ENCODE measurements at regions not wholly inside any gene's neighbourhood (a gene's known extent, or its start where the extent isn't known, plus 50 kb on each side); places are given as distances from the start of the nearest gene placed in this dataset.

GRCh38 chr18:42689310-42689709 lies 426.2 kb downstream of the RIT2 start:
- no peaks in the 10 kb centered on the region for H4K20me1 ChIP-seq (ENCODE audit: control insufficient read depth, extremely low read depth, insufficient read depth, low read length)
- TF ChIP-seq, protein P1, sequence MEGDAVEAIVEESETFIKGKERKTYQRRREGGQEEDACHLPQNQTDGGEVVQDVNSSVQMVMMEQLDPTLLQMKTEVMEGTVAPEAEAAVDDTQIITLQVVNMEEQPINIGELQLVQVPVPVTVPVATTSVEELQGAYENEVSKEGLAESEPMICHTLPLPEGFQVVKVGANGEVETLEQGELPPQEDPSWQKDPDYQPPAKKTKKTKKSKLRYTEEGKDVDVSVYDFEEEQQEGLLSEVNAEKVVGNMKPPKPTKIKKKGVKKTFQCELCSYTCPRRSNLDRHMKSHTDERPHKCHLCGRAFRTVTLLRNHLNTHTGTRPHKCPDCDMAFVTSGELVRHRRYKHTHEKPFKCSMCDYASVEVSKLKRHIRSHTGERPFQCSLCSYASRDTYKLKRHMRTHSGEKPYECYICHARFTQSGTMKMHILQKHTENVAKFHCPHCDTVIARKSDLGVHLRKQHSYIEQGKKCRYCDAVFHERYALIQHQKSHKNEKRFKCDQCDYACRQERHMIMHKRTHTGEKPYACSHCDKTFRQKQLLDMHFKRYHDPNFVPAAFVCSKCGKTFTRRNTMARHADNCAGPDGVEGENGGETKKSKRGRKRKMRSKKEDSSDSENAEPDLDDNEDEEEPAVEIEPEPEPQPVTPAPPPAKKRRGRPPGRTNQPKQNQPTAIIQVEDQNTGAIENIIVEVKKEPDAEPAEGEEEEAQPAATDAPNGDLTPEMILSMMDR (optimal IDR thresholded peaks at IDR 0.05 in 1 of 3, IDR thresholded peaks at IDR 0.05 in 1 of 3, conservative IDR thresholded peaks at IDR 0.05 in 1 of 3; ENCODE audit: extremely low read depth in 1 of 3, insufficient read depth in 2 of 3, low read length in 3 of 3), result no peak
- no peak for TF ChIP-seq EZH2 (IDR thresholded peaks at IDR 0.05; ENCODE audit: low read length)
- no peaks in the 10 kb centered on the region for H3K79me2 ChIP-seq (ENCODE audit: control insufficient read depth, insufficient read depth, low read length)
- H3K4me1 ChIP-seq (ENCODE audit: control insufficient read depth, extremely low read depth, insufficient read depth, low read length), result no peaks in the 10 kb centered on the region
- H3K4me3 ChIP-seq (ENCODE audit: control insufficient read depth in 2 of 3, extremely low read depth in 1 of 3, insufficient read depth in 2 of 3, low read depth in 1 of 3, low read length in 3 of 3), result no peak overlapping the region
- H2AFZ ChIP-seq (ENCODE audit: control insufficient read depth, low read length), result no peak overlapping the region
- H3K9ac ChIP-seq (ENCODE audit: control insufficient read depth, extremely low read depth, insufficient read depth, low read length), result no peak overlapping the region
- H3K9me3 ChIP-seq (ENCODE audit: control insufficient read depth, low read depth, low read length), result no peaks in the 10 kb centered on the region
- no peaks in the 10 kb centered on the region for H3K27me3 ChIP-seq (ENCODE audit: control insufficient read depth, extremely low read depth, insufficient read depth, low read length)
- H3K4me2 ChIP-seq (ENCODE audit: control insufficient read depth, extremely low read depth, insufficient read depth, low read depth, low read length), result no peak overlapping the region
- no peak overlapping the region for H3K27ac ChIP-seq (ENCODE audit: control insufficient read depth, insufficient read depth, low read length)
- no peaks in the 10 kb centered on the region for H3K9me1 ChIP-seq (ENCODE audit: control insufficient read depth, extremely low read depth, insufficient read depth, low read length)
- FAIRE-seq (no peak), DNase-seq (ENCODE audit: low read depth, low spot score) (no peak)
- dilution Hi-C loops (cut with MboI; ENCODE audit: extremely low pct_ligation_motif_present, low sequenced_read_pairs), result no loop called here
- no peaks in the 10 kb centered on the region for H3K36me3 ChIP-seq (ENCODE audit: control insufficient read depth in 2 of 2, extremely low read depth in 1 of 2, insufficient read depth in 2 of 2, low read length in 2 of 2)

Small RNA genes in the stretch of these regions (small RNA-seq; reads per million reads assigned to genes)
- gene RNA5SP454 (ENCODE audit: insufficient read length in 3 of 3, low read depth in 3 of 3, low replicate concordance in 1 of 3), result 0 reads per million in 3 experiments
